OCI-LY1 (cell line): ENCODE measurements at regions not wholly inside any gene's neighbourhood (a gene's known extent, or its start where the extent isn't known, plus 50 kb on each side); places are given as distances from the start of the nearest gene placed in this dataset.

ENCODE experiments used
- H2AFZ ChIP-seq: fragments of 200-600 bp; sonication (generic), shearing (Covaris generic); 2 replicates; pipeline ENCODE4 v1.6.0; 2014; ENCODE audit warnings: antibody characterized with exemption, mild to moderate bottlenecking, low read length
- H3F3A ChIP-seq: fragments of 200-600 bp; sonication (generic), shearing (Covaris generic); 2 replicates; pipeline ENCODE4 v1.6.0; 2014; ENCODE audit warnings: mild to moderate bottlenecking, antibody characterized with exemption, low read length, moderate library complexity; ENCODE audit not compliant: insufficient read depth
- H3K27ac ChIP-seq: fragments of 200-600 bp; sonication (generic); 2 replicates; pipeline ENCODE4 v1.5.1; 2014; ENCODE audit warnings: low read length, mixed run types, mild to moderate bottlenecking, low read depth; ENCODE audit not compliant: poor library complexity, severe bottlenecking
- H3K27me3 ChIP-seq: fragments of 200-600 bp; sonication (generic); 2 replicates; pipeline ENCODE4 v1.6.0; 2014; ENCODE audit warnings: antibody characterized with exemption, mild to moderate bottlenecking, low read length, moderate library complexity; ENCODE audit not compliant: insufficient read depth
- H3K36me3 ChIP-seq: fragments of 200-600 bp; sonication (generic); 2 replicates; pipeline ENCODE4 v1.6.1; 2014; ENCODE audit warnings: mild to moderate bottlenecking, antibody characterized with exemption, low read length, moderate library complexity, mixed read lengths; ENCODE audit not compliant: insufficient read depth
- H3K4me1 ChIP-seq: fragments of 200-600 bp; sonication (generic); 2 replicates; pipeline ENCODE4 v1.5.1; 2014; ENCODE audit warnings: mild to moderate bottlenecking, low read length, moderate library complexity; ENCODE audit not compliant: insufficient read depth, severe bottlenecking
- H3K4me2 ChIP-seq: fragments of 200-600 bp; sonication (generic), shearing (Covaris generic); 2 replicates; pipeline ENCODE4 v1.6.1; 2014; ENCODE audit warnings: low read length
- H3K4me3 ChIP-seq: fragments of 200-600 bp; sonication (generic); 2 replicates; pipeline ENCODE4 v1.5.1; 2014; ENCODE audit warnings: low read length, low read depth, mild to moderate bottlenecking, mixed read lengths; ENCODE audit not compliant: poor library complexity, severe bottlenecking
- H3K79me2 ChIP-seq: fragments of 200-600 bp; shearing (Covaris generic); 2 replicates; pipeline ENCODE4 v1.6.1; 2016; ENCODE audit warnings: mixed run types, low read length, mixed read lengths; ENCODE audit not compliant: insufficient read depth
- H3K9ac ChIP-seq: fragments of 200-600 bp; sonication (generic), shearing (Covaris generic); 2 replicates; pipeline ENCODE4 v1.6.1; 2014; ENCODE audit warnings: mild to moderate bottlenecking, low read length, mixed read lengths
- H3K9me2 ChIP-seq: fragments of 200-600 bp; sonication (generic), shearing (Covaris generic); 2 replicates; pipeline ENCODE4 v1.6.1; 2014; ENCODE audit warnings: low read depth, mild to moderate bottlenecking, low read length, mixed read lengths
- H3K9me3 ChIP-seq: fragments of 200-600 bp; shearing (Covaris generic); 2 replicates; pipeline ENCODE4 v1.6.1; 2014; ENCODE audit warnings: low read length, mixed read lengths
- H4K20me1 ChIP-seq: fragments of 200-600 bp; sonication (generic), shearing (Covaris generic); 2 replicates; pipeline ENCODE4 v1.6.0; 2016; ENCODE audit warnings: mild to moderate bottlenecking, low read length; ENCODE audit not compliant: insufficient read depth
- EZH2 ChIP-seq: fragments of 200-600 bp; sonication (generic), shearing (Covaris generic); IDR thresholded peaks from 2 replicates; pipeline ENCODE4 v1.8.0; 2017; ENCODE audit warnings: borderline replicate concordance, mixed run types, mild to moderate bottlenecking, antibody characterized with exemption, low read length, moderate library complexity, mixed read lengths
- TF ChIP-seq, protein P1 (sequence below): fragments of 200-600 bp; sonication (generic), shearing (Covaris generic); IDR thresholded peaks from 2 replicates; pipeline ENCODE4 v1.5.1; 2017; ENCODE audit warnings: mild to moderate bottlenecking, antibody characterized with exemption, low read length, moderate library complexity, mixed read lengths

DNA sequence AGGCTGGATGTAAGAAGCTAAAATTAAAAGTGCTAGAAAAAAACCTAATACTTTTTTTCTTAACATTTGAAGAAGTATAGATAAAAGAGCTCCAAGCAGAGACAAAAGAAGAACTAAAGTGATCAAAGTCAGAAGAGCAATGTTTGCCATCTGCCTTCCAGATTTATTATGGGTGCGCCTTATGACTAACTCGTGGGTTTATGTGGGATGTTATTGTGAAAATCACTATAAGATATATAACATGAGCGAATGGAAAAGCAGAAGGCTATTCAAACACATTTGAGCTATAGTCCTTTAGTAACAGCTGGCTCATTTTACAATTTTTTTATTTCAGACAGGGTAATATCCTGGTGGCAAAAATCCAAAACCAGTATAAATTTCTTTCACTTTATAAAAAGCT is 1040.7 kb downstream of the RAPGEF2 start:
- TF ChIP-seq, protein P1, sequence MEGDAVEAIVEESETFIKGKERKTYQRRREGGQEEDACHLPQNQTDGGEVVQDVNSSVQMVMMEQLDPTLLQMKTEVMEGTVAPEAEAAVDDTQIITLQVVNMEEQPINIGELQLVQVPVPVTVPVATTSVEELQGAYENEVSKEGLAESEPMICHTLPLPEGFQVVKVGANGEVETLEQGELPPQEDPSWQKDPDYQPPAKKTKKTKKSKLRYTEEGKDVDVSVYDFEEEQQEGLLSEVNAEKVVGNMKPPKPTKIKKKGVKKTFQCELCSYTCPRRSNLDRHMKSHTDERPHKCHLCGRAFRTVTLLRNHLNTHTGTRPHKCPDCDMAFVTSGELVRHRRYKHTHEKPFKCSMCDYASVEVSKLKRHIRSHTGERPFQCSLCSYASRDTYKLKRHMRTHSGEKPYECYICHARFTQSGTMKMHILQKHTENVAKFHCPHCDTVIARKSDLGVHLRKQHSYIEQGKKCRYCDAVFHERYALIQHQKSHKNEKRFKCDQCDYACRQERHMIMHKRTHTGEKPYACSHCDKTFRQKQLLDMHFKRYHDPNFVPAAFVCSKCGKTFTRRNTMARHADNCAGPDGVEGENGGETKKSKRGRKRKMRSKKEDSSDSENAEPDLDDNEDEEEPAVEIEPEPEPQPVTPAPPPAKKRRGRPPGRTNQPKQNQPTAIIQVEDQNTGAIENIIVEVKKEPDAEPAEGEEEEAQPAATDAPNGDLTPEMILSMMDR: no peak
- TF ChIP-seq EZH2: no peak
- no peak overlapping the region for H3K27ac ChIP-seq
- no peak overlapping the region for H2AFZ ChIP-seq
- H3K79me2 ChIP-seq: no peaks in the 10 kb centered on the region
- H3K9me3 ChIP-seq: no peaks in the 10 kb centered on the region
- no peak overlapping the region for H3K4me2 ChIP-seq
- no peak overlapping the region for H3K4me3 ChIP-seq
- no peaks in the 10 kb centered on the region for H3K36me3 ChIP-seq
- no peaks in the 10 kb centered on the region for H3K4me1 ChIP-seq
- H3F3A ChIP-seq: no peaks in the 10 kb centered on the region
- no peaks in the 10 kb centered on the region for H4K20me1 ChIP-seq
- H3K27me3 ChIP-seq: no peaks in the 10 kb centered on the region
- H3K9ac ChIP-seq: no peak overlapping the region
- no peaks in the 10 kb centered on the region for H3K9me2 ChIP-seq

DNA sequence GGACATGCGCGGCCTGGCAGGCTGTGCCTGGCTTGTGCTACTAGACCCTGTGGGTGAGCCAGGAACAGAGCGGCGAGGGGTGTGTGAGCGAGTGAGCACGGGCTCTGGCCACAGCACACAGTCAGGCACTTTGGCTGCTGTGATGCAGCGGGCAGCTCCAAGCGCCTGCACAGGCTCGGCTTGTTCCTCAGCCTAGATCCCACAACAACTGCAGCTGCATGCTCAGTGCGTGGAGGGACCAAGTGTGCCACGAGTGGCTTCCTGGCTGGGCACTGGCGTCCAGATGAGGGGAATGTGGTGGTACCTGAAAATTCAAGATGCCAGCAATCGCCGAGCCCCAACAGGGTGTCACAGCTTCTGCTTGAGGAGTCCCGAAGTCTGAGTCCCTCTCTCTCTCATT is 1056.6 kb downstream of the RAPGEF2 start:
- H3K4me3 ChIP-seq: no peak overlapping the region
- no peak overlapping the region for H3K27ac ChIP-seq
- H3F3A ChIP-seq: no peaks in the 10 kb centered on the region
- H3K9me2 ChIP-seq: no peaks in the 10 kb centered on the region
- no peak for TF ChIP-seq EZH2
- TF ChIP-seq, protein P1: no peak
- no peaks in the 10 kb centered on the region for H3K27me3 ChIP-seq
- no peak overlapping the region for H3K4me2 ChIP-seq
- H3K9ac ChIP-seq: no peak overlapping the region
- H3K36me3 ChIP-seq: no peaks in the 10 kb centered on the region
- H3K4me1 ChIP-seq: no peaks in the 10 kb centered on the region
- H3K9me3 ChIP-seq: no peaks in the 10 kb centered on the region
- no peaks in the 10 kb centered on the region for H3K79me2 ChIP-seq
- no peak overlapping the region for H2AFZ ChIP-seq
- no peaks in the 10 kb centered on the region for H4K20me1 ChIP-seq

- Histone ChIP-seq H3K4me1 (no peaks in the 10 kb centered on the region), H3K9me3 (no peaks in the 10 kb centered on the region), H3K27ac (no peak overlapping the region), H4K20me1 (no peaks in the 10 kb centered on the region), H3K4me2 (no peak overlapping the region), H3K79me2 (no peaks in the 10 kb centered on the region), H2AFZ (no peak overlapping the region), H3K27me3 (no peaks in the 10 kb centered on the region), H3F3A (no peaks in the 10 kb centered on the region), H3K9me2 (no peaks in the 10 kb centered on the region), H3K4me3 (no peak overlapping the region), H3K36me3 (no peaks in the 10 kb centered on the region), H3K9ac (no peak overlapping the region)
- TF ChIP-seq, protein P1: no peak
- no peak for TF ChIP-seq EZH2
Observed at GRCh38 chr4:160161026-160161425, 1058.1 kb downstream of the RAPGEF2 start.
